GM19025 (cell line): ENCODE measurements at regions not wholly inside any gene's neighbourhood (a gene's known extent, or its start where the extent isn't known, plus 50 kb on each side); places are given as distances from the start of the nearest gene placed in this dataset.
"Not testable (repeated sequence)": the region's sequence is repeated elsewhere in the genome, so short reads cannot be mapped to it uniquely, and the experiment has no call there.

Source experiments
- ATAC-seq: cut with Tn5 transposase; IDR thresholded peaks from one replicate; pipeline ENCODE4 v1.9.1; 2021; ENCODE audit warnings: mild to moderate bottlenecking, low read depth, moderate library complexity; ENCODE audit not compliant: unreplicated experiment

DNA sequence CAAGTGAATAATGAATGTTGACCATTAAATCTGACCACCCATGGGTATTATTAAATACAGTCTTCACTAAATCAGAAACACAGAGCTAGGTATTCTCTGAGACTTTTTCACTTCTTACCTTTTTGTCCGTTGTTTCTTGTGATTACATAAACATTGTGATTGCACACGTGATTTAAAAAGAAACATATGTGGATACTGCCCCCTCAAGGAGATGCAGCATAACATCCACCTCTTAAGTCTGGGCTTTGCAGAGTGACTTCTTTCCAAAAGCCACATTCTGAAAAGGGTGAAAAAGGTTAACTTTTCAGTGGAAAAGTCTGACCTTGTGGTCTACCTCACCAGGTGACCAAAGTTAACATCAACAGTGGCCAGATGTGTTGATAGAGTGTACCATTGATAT, 185.5 kb upstream of the FAR2 start:
- ATAC-seq = no peak

DNA sequence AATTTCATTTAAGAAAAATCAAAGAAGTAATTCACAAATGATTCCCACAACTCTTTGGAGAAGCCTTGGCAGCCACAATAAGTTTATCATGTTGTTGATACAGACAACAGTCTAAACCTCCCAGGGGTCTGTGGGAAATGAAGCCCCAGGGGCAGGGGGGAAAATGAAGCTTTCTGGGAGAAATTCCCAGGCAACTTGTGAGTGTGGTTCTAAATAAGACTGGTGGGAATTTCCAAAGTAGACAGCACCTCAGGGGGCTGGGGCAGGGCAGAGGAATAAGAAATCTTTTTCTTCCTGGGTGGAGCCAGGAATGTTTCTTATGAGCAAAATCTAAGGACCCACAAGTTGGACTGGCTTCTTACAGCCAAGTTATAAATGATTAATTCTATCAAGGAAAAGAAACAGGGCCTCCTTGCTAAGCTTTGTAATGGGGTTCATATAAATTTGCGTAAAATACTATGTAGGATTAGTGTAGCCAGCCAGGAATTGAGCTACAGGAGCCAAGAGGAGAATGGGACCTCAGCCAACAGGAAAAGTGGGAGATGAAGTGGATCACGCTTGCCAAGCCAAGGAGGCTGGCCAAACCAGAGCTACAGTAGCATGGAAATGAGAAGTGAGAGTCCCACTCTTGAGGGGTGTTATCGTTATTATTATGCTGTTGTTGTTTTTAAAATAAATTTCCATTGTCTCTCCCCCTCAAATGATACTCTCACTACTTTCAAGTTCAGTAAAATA, 182.9 kb upstream of the FAR2 start:
- ATAC-seq = no peak

DNA sequence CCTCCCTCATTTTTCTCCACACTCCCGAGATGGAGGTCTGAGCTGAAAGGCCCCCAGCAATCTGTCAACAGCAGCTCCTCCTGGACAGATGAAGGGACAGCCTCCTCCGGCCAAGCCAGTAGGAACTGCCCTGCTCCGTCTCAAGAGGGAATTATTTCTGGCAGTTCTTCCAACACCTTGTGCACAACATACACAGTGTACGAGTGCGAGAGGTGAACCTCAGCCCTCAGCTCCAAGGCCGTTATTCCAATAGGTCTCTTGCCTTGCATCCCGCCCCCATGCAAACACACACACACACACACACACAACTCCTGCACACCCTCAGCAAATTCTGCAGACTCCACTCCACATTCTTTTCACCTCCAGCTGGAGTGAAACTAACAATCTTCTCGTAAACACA, 181.7 kb upstream of the FAR2 start:
- ATAC-seq = no peak

DNA sequence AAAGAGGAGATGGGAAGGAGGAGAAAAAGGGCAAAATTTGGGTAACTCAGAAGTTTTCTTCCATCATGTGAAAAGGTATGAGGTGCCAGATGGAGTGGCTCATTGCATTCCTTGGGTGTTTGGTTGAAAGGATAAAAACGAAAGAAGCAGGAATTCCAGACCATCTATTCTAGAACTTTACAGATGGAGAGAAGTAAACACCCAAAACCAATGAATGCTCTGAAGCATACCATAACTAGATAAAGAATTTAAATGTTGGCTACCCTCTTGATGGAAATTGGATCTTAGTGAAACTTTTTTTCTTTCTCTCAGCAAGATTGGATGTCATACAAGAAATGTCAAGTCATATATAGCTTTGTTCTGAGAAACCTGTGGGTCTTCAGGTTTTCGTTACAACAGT, 175.6 kb upstream of the FAR2 start:
- ATAC-seq = no peak

DNA sequence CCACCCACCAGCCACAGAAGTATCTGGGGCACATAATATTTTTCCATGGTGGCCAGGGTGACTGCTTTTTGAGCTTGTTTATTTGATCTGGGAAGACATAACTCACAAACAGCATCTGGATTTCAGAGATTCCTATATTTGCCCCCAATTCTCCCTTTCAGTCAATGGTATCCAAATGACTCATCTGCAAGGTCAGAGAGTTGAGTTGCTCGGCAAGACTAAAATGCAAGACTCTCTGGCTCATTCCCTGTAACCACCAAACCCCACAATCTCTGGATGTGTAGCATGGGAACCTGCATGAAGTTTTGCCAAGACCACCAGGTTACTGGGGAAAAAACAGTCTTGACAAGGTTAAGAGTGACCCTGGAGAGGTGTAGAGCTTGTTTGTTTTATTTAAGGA, 174.9 kb upstream of the FAR2 start:
- ATAC-seq = no peak

DNA sequence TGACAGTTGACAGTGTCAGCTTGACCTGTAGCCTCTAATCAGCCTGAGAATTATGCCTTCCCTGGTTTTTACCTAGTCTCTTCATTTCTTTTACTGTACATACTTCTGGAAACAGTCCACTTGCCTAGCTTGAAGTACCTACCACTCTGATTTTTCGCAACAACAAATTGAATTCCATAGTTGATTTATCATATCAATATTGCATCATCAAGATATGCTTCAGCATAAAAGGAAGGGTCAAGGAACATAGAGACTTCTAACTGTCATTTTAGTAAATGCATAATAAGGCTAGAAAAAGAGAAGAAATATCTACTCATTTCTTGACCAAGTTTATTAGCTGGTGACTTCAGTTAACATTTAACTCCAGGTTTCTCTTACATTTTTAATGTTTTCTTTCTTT, 174.2 kb upstream of the FAR2 start:
- ATAC-seq = no peak

DNA sequence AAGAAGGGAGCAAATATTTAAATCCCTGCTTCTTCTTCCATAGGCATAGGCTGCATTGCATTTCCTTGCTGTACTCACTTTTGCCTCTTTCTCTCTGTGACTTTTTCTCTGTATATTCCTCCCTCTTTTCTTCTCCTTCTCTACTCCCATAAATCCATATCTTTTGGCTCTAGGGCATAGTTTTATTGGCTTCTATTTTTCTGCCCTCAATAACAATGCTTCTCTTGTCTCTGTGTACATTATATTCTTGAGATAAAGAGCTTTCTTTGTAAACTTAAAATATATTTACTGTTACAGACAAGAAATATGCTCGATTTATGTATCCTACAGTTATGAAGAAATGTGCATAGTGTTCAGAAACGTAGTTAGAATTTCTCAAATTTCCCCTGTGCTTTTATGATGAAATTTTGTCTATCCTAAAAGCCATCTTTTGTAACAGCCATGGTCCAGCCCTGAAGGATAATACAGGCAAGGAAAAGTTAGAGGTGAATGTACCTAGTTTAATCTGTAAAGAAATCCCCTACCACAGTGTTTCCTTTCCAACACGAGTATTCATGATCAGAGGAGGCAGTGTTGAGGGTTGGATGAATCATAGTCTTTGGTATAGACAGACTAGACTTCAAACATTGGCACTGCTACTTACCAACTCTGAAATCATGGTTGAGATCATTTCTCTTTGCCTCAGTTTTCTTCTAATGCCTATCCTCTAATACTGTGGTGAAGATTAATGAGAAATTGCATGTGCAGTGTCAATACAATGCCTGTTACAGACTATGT, 173.3 kb upstream of the FAR2 start:
- ATAC-seq = no peak

DNA sequence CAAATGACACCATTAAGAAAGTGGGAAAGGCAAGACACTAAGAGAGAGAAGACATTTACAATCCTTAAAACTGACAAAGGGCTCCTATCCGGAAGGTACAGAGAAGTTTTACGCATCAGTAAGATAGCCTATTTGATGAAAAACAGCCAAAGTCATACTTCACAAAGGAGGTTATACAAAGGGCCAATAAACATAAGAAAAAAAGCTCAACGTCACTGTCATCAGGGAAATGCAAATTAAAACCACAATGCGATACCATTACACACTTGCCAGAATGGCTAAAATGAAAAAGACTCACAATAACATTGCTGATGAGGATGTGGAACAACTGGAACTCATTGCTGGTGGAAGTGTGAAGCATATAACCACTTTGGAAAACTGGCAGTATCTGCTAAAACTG, 168.6 kb upstream of the FAR2 start:
- ATAC-seq = no peak

DNA sequence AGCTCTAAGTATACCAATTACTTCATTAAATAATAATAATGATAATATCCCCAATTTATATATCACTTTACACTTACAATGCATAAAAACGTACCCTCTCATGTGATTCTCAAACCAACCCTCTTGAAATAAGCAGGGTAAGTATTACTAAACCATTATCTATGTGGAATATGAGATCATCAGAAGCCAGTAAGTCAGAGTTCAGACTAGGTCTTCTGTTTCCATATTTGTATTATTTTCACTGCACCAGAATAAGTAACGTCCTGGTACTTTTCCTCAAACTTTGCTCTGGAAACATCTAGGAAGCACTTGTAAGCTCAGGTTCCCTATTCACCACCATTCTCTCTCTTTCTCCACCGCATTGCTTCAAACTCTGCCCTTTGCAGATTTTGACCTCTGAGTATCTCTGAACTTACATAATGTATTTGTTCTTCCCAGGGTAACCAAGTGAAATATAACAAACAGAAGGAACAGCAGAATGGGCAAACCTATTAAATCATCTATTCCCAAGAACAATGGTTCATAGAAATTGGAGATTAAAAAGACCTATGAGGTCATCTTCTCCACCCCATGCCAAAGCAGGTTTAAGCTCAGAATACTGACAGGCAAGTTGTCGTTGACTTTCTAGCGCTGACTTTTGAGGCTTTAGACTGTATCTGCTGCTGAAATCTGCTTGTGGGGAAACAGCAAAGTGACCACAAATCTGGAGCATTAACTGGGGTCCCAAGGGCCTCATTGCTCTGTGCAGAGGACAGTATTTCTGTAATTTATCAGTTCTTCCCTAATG, 161.3 kb upstream of the FAR2 start:
- ATAC-seq = no peak

DNA sequence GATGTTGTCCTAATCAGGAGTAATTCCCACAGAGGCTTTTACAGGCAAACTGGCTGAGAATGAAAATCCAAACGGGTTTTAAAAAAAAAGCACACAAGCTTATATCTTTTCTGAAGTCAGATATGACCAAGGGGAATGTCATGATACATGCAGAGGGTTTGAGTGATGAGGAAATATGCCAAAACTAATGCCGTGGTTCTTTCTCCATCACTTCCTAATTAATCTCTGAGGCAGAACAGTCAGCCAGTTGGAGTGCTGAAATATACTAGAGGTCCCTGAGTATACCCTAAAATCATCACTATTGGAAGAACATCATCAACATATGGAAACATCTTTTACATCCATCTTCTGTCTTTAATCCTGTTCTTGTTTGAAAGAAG, 160.8 kb upstream of the FAR2 start:
- ATAC-seq = no peak

DNA sequence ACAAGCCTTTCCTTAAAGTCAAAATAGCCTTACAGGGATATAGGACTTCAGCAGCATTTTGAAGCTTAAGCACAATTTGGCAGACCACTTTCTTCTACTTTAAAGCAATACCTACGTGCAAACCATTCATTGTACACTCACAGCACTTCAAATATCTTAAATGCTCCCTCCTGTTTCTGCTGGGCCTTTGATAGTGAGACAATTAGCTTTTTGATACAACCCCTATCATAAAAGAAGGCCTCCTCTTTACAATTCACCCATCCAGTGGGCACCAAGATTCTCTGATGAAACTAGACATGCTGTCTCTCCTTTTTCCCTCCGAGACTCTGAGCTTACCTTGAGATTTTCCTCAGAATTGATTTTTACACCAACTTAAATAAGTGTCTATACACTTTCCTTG, 157.5 kb upstream of the FAR2 start:
- ATAC-seq = no peak

DNA sequence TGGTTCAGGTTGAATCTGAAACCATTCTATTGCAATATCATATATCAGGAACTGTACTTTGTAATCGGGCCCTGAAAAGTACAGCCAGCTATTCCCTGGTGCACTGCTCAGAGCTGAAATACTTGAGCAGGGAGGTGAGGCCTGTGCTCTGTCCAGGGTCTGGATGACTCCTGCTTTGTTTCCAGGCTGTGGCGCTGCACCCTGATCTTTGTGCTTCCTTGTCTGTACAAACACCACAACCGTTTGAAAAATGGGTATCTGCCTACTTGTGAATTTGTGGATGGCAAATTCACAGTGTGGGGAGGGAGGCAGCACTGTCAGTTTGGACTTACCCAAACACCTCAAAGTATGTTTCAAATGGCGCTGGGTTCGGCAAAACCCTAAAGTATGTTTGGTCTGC, 155.4 kb upstream of the FAR2 start:
- no peak for ATAC-seq

DNA sequence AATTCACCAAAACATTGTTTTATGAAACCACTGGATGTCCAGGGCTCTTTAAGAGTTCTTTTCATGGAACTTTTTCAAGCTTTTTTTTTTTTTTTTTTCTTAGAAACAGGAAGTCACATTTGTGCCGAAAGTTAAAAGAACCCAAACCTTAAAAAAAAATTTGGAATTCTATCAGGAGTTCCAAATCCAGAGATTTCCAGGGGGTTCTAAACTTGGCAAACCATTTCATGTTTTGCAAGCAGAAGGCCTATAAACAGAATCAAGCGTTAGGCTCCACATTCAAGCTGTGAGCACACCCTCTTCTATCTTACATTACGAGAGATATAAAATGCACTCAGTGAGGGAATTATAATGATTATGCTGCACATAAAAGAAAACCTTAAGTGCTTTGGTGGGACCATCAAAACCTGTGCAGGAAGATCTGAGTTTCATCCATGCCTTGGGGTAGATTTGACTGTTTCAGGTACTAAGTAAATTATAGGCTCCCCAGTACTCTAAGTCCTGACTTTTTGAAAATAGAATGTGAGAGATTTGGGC, 154.8 kb upstream of the FAR2 start:
- ATAC-seq = no peak

DNA sequence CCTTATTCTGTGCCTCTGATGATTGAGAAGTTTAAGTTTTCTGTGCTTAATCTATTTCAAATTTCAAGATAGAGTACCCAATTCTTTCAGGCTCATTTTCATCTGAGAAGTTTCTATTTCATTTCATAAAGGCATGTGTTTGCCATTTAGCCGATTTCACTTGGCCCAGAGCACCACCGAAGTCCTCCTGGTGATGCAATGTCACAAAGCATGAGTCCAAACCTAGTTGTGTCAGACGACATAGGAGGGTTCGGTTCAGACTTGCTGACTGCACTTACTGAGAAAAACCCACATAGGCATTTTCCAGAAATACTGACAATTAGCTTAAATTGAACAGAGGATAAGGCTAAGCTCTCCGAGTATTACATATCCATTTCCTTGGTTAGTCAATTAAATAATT, 152.4 kb upstream of the FAR2 start:
- ATAC-seq = no peak

DNA sequence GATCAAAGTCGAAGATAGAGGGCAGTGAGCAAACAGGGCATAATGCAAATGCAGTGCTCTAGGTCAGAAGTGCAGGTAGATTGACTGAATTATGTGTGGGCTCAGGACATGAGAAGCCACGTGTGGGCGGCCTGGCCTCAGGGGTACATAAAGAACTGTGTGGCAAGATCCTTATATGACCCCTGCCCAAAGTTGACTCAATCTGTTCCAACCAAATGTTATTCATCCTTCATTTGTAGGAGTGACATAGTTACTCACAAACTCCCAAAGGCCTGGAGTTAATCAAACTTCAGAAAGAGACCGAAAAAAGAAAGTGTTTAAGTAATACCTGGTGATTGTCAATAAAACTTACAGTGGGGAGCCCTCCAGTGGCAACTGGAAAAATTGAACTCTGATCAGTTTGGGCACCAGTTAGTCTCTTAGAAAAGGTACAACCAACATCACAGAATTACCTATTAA, 150.4 kb upstream of the FAR2 start:
- ATAC-seq = no peak

DNA sequence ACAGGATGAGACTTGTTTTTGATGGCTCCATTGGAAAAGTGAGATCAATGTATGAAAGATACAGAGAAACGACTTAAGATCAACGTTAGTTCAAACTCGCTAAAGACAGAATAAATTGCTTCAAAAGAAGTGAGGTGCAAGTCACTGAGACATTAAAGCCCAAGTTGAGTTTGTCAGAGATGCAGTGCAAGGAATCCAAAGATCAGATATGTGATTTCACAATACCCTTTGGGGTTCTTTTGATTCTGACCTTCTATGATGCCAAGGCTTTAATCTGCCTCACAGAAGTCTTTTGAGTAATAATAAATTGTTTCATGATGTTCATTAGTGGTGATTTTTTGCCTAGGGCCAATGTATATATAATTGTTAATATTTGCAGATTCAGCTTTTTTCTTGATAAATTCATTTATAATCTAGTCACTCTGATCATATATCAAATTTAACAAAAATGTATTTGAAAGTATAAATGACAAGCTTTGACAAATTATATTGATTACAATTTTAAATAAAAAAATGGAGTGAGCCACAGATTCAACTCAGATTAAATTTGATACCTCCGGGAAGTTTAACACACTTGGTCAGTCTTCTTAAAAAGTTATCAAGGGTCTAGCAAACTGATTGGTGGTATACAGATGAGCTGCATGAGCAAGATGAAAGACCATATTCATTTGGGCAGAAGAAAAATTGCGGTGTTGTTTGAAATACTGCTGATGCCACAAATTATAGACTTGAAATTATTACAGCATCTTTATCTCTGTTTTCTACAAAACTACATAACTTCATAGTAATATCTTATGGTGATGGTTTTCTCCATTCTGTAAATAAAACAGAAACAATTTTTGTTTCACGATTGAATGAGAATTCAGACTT, 144.8 kb upstream of the FAR2 start:
- ATAC-seq = no peak

DNA sequence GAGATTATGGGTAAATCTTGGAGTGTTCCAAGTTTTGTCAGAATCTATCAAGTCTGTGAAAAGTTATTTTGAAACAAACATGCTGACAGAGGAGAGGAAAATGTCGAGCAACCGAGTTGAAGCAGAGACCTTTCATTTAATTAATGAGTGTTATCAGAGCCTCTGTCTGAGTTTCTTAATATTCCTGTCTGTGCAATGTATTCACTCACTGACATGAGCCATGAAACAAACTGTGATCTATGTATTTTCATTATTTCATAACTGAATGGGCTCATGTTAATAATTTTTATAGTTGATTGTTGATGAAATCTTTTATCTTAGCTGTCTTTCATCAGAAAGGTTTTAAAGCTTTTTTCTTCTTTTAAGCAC, 144.2 kb upstream of the FAR2 start:
- no peak for ATAC-seq

DNA sequence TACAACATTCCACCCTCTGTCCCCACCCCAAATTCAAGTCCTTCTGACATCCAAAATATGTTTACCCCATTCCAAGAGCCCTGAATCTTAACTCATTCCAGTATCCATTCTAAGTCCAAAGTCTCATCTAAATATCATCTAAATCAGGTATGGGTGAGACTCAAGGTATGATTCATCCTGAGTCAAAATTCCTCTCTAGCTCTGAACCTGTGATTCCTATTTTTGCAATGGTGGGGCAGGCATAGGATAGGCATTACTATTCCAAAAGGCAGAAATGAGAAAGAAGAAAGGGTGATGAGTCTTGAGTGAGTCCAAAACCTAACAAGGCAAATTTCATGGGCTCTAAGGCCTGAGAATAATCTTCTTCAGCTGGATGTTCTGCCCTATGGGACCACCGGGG, 140.3 kb upstream of the FAR2 start:
- no peak for ATAC-seq

DNA sequence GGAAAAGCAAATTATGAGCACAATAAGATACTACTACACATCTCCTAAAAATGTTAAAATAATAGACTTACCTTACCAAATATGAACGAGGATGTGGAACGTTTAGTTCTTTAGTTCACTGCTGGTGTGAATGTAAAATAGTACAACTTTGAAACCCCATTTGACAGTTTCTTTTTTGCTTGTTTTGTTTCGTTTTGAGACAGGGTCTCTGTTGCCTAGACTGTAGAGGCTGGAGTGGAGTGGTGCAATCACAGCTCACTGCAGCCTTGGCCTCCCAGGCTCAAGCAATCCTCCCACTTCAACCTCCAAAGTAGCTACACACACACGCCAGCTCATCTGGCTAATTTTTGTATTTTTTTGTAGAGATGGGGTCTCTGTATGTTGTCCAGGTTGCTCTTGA, 136.4 kb upstream of the FAR2 start:
- ATAC-seq = no peak

DNA sequence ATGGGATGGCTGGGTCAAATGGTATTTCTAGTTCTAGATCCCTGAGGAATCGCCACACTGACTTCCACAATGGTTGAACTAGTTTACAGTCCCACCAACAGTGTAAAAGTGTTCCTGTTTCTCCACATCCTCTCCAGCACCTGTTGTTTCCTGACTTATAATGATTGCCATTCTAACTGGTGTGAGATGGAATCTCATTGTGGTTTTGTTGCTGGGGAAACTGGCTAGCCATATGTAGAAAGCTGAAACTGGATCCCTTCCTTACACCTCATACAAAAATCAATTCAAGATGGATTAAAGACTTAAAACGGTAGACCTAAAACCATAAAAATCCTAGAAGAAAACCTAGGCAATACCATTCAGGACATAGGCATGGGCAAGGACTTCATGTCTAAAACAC, 131.5 kb upstream of the FAR2 start:
- ATAC-seq = not testable (repeated sequence)
